Parathyroid adenoma (tissue), 2 donors: ENCODE measurements at regions not wholly inside any gene's neighbourhood (a gene's known extent, or its start where the extent isn't known, plus 50 kb on each side); places are given as distances from the start of the nearest gene placed in this dataset.

Source experiments
- H2AFZ ChIP-seq: fragments of 300-600 bp; sonication (generic); one replicate; pipeline ENCODE4 v1.7.0; 2017; ENCODE audit warnings: antibody characterized with exemption, mild to moderate bottlenecking
- H3K27ac ChIP-seq: fragments of 300-600 bp; sonication (generic); one replicate; pipeline ENCODE4 v1.7.0; 2017
- H3K27me3 ChIP-seq: fragments of 300-600 bp; sonication (generic); one replicate; pipeline ENCODE4 v1.7.0; 2017; ENCODE audit warnings: low read length; ENCODE audit not compliant: control insufficient read depth, insufficient read depth
- H3K36me3 ChIP-seq: fragments of 300-600 bp; sonication (generic); one replicate; pipeline ENCODE4 v1.7.0; 2017; ENCODE audit warnings: low read length; ENCODE audit not compliant: control insufficient read depth, insufficient read depth
- H3K4me1 ChIP-seq: fragments of 300-600 bp; sonication (generic); one replicate; pipeline ENCODE4 v1.7.0; 2017; ENCODE audit warnings: control low read depth
- H3K4me2 ChIP-seq: fragments of 300-600 bp; sonication (generic); one replicate; pipeline ENCODE4 v1.7.0; 2017; ENCODE audit warnings: low read length
- H3K4me3 ChIP-seq: fragments of 300-600 bp; sonication (generic); one replicate; pipeline ENCODE4 v1.7.0; 2017; ENCODE audit warnings: low read depth, low read length
- H3K79me2 ChIP-seq: fragments of 300-600 bp; sonication (generic); one replicate; pipeline ENCODE4 v1.7.0; 2017; ENCODE audit warnings: control low read depth
- H3K9ac ChIP-seq: fragments of 300-600 bp; sonication (generic); one replicate; pipeline ENCODE4 v1.7.0; 2017; ENCODE audit warnings: mild to moderate bottlenecking
- H3K9me3 ChIP-seq: fragments of 300-600 bp; sonication (generic); one replicate; pipeline ENCODE4 v1.7.0; 2017; ENCODE audit warnings: low read length; ENCODE audit not compliant: control insufficient read depth
- TF ChIP-seq, protein P1 (sequence below): fragments of 300-600 bp; sonication (generic); IDR thresholded peaks from one replicate; pipeline ENCODE4 v1.7.0; 2017; ENCODE audit warnings: antibody characterized with exemption, mild to moderate bottlenecking
- donor health status: primary hyperparathyroidism.

GRCh38 chr3:34263101-34263621 lies 464.7 kb downstream of the PDCD6IP start:
- H3K4me1 ChIP-seq: no peaks in the 10 kb centered on the region
- H3K9me3 ChIP-seq: no peaks in the 10 kb centered on the region
- H3K36me3 ChIP-seq: no peaks in the 10 kb centered on the region
- H3K9ac ChIP-seq: no peak overlapping the region
- TF ChIP-seq, protein P1, sequence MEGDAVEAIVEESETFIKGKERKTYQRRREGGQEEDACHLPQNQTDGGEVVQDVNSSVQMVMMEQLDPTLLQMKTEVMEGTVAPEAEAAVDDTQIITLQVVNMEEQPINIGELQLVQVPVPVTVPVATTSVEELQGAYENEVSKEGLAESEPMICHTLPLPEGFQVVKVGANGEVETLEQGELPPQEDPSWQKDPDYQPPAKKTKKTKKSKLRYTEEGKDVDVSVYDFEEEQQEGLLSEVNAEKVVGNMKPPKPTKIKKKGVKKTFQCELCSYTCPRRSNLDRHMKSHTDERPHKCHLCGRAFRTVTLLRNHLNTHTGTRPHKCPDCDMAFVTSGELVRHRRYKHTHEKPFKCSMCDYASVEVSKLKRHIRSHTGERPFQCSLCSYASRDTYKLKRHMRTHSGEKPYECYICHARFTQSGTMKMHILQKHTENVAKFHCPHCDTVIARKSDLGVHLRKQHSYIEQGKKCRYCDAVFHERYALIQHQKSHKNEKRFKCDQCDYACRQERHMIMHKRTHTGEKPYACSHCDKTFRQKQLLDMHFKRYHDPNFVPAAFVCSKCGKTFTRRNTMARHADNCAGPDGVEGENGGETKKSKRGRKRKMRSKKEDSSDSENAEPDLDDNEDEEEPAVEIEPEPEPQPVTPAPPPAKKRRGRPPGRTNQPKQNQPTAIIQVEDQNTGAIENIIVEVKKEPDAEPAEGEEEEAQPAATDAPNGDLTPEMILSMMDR: no peak
- H3K27ac ChIP-seq: no peak overlapping the region
- H3K4me2 ChIP-seq: no peak overlapping the region
- H2AFZ ChIP-seq: no peak overlapping the region
- no peak overlapping the region for H3K4me3 ChIP-seq
- no peaks in the 10 kb centered on the region for H3K79me2 ChIP-seq
- no peaks in the 10 kb centered on the region for H3K27me3 ChIP-seq

DNA sequence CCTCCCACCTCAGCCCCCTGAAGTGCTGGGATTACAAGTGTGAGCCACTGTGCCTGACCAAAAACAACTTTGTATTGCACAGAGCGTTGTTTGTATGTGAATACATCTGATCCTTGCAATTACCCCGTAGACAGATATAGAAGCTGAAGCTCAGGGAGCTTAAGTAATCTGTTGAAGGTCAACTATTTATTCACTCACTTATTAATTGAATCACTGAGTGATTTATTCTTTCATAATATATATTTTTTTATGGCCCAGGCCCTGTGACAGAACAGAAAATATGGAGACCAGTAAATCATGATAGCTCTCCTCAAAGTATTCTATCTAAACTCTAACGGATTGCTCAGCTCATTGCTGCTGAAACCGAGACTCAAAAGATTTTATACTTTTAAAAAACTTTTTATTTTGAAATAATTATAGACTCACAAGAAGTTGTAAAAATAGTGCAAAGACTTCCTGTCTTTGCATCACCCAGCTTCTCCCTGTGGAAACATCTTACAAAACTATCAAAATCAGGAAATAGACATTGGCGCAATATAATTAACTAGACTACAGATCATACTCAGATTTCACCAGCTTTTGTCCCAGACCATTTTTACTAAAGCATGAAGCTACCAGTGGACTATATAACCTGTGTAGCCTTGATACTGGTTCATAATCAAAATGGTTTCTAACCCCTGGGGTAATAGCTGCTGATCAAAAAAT lies 466.1 kb downstream of the PDCD6IP start:
- no peak overlapping the region for H3K27ac ChIP-seq
- H3K9ac ChIP-seq: no peak overlapping the region
- H3K36me3 ChIP-seq: no peaks in the 10 kb centered on the region
- H3K4me3 ChIP-seq: no peak overlapping the region
- no peaks in the 10 kb centered on the region for H3K27me3 ChIP-seq
- H3K4me2 ChIP-seq: no peak overlapping the region
- H3K4me1 ChIP-seq: no peaks in the 10 kb centered on the region
- H3K9me3 ChIP-seq: no peaks in the 10 kb centered on the region
- no peak overlapping the region for H2AFZ ChIP-seq
- TF ChIP-seq, protein P1: no peak
- H3K79me2 ChIP-seq: no peaks in the 10 kb centered on the region

GRCh38 chr3:34267088-34267487 lies 468.7 kb downstream of the PDCD6IP start:
- Histone ChIP-seq H3K4me3 (no peak overlapping the region), H3K4me2 (no peak overlapping the region), H3K4me1 (no peaks in the 10 kb centered on the region), H2AFZ (no peak overlapping the region), H3K36me3 (no peaks in the 10 kb centered on the region), H3K79me2 (no peaks in the 10 kb centered on the region), H3K27me3 (no peaks in the 10 kb centered on the region), H3K27ac (no peak overlapping the region), H3K9me3 (no peaks in the 10 kb centered on the region), H3K9ac (no peak overlapping the region)
- TF ChIP-seq, protein P1: no peak

GRCh38 chr3:34268032-34268709 lies 469.7 kb downstream of the PDCD6IP start:
- Histone ChIP-seq H3K4me2 (no peak overlapping the region), H3K9me3 (no peaks in the 10 kb centered on the region), H3K9ac (no peak overlapping the region), H2AFZ (no peak overlapping the region), H3K4me3 (no peak overlapping the region), H3K27ac (no peak overlapping the region), H3K79me2 (no peaks in the 10 kb centered on the region), H3K36me3 (no peaks in the 10 kb centered on the region), H3K4me1 (no peaks in the 10 kb centered on the region), H3K27me3 (no peaks in the 10 kb centered on the region)
- TF ChIP-seq, protein P1: no peak
